Calu3 (cell line): ENCODE measurements at regions not wholly inside any gene's neighbourhood (a gene's known extent, or its start where the extent isn't known, plus 50 kb on each side); places are given as distances from the start of the nearest gene placed in this dataset.
A peak's percentile ranks its signal among the peaks of the same experiment; 100 is the strongest.

ENCODE experiments used
- BruUV-seq: library from RNA; stranded (reverse); fragments of 400-500 nt; replicated peaks from 2 replicates; lab custom pipeline; 2021; lab: Mats Ljungman, UMichigan
- CTCF ChIA-PET: fragments of 300-600 bp; sonication (Branson Sonifier 250); formaldehyde crosslinking; loops from one replicate; lab custom pipeline; 2022; ENCODE audit warnings: antibody characterized with exemption; lab: Charles Lee
- DNase-seq: peaks from one replicate; pipeline ENCODE4 v3.0.0; 2022
- H3K27ac Mint-ChIP-seq: one replicate; pipeline ENCODE4 v1.8.0; 2022; ENCODE audit warnings: mixed read lengths; ENCODE audit not compliant: unreplicated experiment
- H3K27me3 Mint-ChIP-seq: one replicate; pipeline ENCODE4 v1.8.0; 2022; ENCODE audit warnings: mixed read lengths; ENCODE audit not compliant: unreplicated experiment
- H3K36me3 Mint-ChIP-seq: one replicate; pipeline ENCODE4 v1.8.0; 2022; ENCODE audit warnings: mild to moderate bottlenecking, moderate library complexity, mixed read lengths; ENCODE audit not compliant: insufficient read depth, unreplicated experiment
- H3K4me1 Mint-ChIP-seq: one replicate; pipeline ENCODE4 v1.8.0; 2022; ENCODE audit warnings: mild to moderate bottlenecking, low read depth, mixed read lengths; ENCODE audit not compliant: unreplicated experiment
- H3K4me3 Mint-ChIP-seq: one replicate; pipeline ENCODE4 v1.8.0; 2022; ENCODE audit warnings: mild to moderate bottlenecking, low read depth, moderate library complexity, mixed read lengths; ENCODE audit not compliant: unreplicated experiment
- H3K9me3 Mint-ChIP-seq: one replicate; pipeline ENCODE4 v1.8.0; 2022; ENCODE audit warnings: low read depth, mixed read lengths; ENCODE audit not compliant: unreplicated experiment
- intact Hi-C: fragments of 100-400 bp; cut with micrococcal nuclease; formaldehyde crosslinking; loops from one replicate; pipeline ENCODE4 v1.10.0; 2022; ENCODE audit not compliant: unreplicated experiment
- TF ChIP-seq, protein P1 (sequence below): fragments of 200-600 bp; IDR thresholded peaks from one replicate; pipeline ENCODE4 v1.8.0; 2022; ENCODE audit warnings: antibody characterized with exemption; ENCODE audit not compliant: unreplicated experiment

DNA sequence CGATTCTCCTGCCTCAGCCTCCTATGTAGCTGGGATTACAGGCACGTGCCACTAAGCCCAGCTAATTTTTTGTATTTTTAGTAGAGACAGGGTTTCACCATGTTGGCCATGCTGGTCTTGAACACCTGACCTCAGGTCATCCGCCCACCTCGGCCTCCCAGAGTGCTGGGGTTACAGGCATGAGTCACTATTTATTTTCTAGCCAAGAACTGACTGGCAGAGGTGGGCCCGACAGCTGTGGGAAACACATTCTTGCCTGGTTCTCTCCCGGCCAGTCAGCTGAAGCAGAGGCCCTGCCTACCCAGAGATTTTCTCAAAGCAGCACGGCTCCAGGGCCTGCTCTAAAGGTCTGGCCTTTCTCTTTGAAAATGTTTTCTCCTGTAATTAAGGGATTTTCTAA lies 108.0 kb downstream of the KCTD15 start:
- no TSS peak for BruUV-seq
- DNase-seq, result peak; percentile 46
- Mint-ChIP-seq H3K27me3 (peaks cover 62% of the 10 kb centered on the region), H3K27ac (no peak overlapping the region), H3K9me3 (no peaks in the 10 kb centered on the region), H3K4me1 (peaks cover 9% of the 10 kb centered on the region), H3K4me3 (no peak overlapping the region), H3K36me3 (peaks cover 7% of the 10 kb centered on the region)
- intact Hi-C loops, result no loop called here
- TF ChIP-seq, protein P1, sequence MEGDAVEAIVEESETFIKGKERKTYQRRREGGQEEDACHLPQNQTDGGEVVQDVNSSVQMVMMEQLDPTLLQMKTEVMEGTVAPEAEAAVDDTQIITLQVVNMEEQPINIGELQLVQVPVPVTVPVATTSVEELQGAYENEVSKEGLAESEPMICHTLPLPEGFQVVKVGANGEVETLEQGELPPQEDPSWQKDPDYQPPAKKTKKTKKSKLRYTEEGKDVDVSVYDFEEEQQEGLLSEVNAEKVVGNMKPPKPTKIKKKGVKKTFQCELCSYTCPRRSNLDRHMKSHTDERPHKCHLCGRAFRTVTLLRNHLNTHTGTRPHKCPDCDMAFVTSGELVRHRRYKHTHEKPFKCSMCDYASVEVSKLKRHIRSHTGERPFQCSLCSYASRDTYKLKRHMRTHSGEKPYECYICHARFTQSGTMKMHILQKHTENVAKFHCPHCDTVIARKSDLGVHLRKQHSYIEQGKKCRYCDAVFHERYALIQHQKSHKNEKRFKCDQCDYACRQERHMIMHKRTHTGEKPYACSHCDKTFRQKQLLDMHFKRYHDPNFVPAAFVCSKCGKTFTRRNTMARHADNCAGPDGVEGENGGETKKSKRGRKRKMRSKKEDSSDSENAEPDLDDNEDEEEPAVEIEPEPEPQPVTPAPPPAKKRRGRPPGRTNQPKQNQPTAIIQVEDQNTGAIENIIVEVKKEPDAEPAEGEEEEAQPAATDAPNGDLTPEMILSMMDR, result no peak
- CTCF ChIA-PET, result no interaction called here

DNA sequence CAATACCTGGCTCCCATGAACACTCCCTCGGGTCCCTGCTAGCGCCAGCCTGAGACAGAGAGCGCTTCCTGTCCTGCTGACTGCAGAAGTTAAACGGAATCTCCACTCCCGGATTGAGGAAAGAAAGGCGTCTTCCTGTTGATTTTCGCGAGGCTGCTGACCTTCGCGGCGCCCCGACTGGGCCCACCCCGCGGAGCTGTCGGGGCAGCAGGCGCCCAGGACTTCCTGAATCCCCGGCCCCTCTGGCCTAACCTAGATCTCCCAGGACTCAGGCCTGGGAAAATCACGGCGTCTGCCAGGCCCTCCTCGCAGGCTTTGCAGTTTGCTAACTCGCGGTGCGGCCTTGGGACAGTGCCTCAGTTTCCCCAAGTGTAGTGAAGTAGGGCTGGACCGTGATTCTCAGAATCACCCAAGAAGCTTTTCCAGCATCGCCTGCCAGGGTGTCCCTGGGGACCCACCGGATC lies 108.8 kb downstream of the KCTD15 start:
- BruUV-seq, result TSS peak; percentile 86
- CTCF ChIA-PET, result interaction anchor here (0.6 to 1.1 kb wide), 5 partner anchors 111 to 328 kb away, joined by 3 to 4 read pairs (median 3); no protein-coding TSS in a partner anchor
- intact Hi-C loops, result no loop called here
- no peak overlapping the region for H3K27ac Mint-ChIP-seq
- H3K4me1 Mint-ChIP-seq, result peaks cover 9% of the 10 kb centered on the region
- H3K4me3 Mint-ChIP-seq, result peak overlapping the region; percentile 75
- H3K27me3 Mint-ChIP-seq, result peaks cover 58% of the 10 kb centered on the region
- DNase-seq, result peak; percentile 24
- TF ChIP-seq, protein P1, result no peak
- peaks cover 7% of the 10 kb centered on the region for H3K36me3 Mint-ChIP-seq
- no peaks in the 10 kb centered on the region for H3K9me3 Mint-ChIP-seq

DNA sequence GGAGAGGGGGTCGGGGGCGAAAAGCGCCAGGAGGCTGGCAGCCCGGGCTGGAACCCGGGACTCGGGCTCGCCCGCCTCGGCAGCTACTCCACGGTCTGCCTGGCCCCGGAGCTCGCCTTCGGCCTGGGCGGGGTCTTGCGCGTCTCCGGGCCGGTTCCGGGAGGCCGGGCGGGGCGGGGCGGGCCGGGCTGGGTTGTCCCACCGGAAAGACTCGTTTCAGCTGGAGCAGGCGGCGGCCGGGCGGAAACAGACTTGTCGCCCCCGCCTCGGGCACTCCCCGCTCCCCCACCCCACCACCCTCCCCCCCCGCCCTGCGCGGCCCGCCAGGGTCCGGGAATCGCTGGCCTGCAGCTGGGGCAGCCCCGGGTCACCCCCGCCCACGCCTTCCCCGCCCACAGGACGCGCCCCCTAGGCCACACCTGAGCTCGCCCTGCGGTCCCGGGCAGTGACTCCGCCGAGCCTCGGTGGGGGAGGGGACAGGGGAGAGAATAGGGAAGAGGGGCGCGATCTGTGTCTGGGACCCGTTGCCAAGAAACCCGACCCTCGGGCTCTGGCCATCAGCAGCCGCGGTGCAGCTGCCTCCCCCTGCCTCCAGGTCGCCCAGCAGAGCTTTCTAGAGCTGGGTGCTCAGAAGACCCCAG lies 109.4 kb downstream of the KCTD15 start:
- intact Hi-C loops, result no loop called here
- H3K9me3 Mint-ChIP-seq, result no peaks in the 10 kb centered on the region
- H3K27ac Mint-ChIP-seq, result no peak overlapping the region
- CTCF ChIA-PET, result interaction anchor here (0.6 to 1.1 kb wide), 6 partner anchors 109 to 329 kb away, joined by 3 to 4 read pairs (median 3); no protein-coding TSS in a partner anchor
- TF ChIP-seq, protein P1, result no peak
- peak overlapping the region; percentile 75 for H3K4me3 Mint-ChIP-seq
- BruUV-seq, result no TSS peak
- DNase-seq, result peak; percentile 85
- H3K4me1 Mint-ChIP-seq, result peaks cover 9% of the 10 kb centered on the region
- H3K36me3 Mint-ChIP-seq, result peaks cover 7% of the 10 kb centered on the region
- peaks cover 53% of the 10 kb centered on the region for H3K27me3 Mint-ChIP-seq

DNA sequence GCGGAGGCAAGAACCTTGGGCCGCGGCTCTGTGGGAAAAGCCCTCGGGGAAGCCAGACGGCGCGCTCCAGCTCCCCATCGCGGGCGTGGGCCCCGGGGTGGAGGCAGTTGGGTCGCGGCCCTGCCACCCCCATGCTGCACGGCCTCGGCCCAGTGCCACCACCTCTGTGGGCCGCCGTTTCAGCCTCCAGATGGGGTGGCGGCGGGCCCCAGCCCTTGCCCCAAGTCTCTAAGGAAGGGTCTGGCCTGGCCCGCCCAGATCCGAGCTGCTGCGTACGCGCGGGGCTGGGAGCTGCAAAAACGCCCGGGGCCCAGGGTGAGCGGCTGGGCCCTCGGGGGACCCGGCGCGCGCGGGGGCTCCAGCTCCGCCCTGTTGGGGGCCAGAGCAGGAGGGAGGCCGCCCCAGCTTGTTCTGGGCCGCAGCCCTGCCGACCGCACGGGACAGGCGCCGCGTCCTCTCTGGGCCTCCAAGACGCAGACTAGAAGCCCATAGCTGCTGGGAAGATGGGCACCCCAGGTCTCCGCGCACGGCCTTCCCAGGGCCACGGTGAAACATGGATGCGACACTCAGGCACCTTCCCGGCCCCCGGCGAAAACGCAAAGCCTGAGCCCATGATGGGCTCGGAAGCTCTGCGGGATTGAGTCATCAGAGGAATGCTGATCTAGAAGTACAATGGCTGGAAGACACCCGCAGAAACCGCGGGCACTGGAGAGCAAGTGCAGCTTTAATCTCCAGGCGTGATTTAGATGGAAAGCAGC lies 110.1 kb downstream of the KCTD15 start:
- no TSS peak for BruUV-seq
- DNase-seq, result no peak
- Mint-ChIP-seq H3K9me3 (no peaks in the 10 kb centered on the region), H3K4me3 (peak overlapping the region; percentile 75), H3K27ac (no peak overlapping the region), H3K4me1 (peaks cover 9% of the 10 kb centered on the region), H3K36me3 (peaks cover 7% of the 10 kb centered on the region), H3K27me3 (peaks cover 46% of the 10 kb centered on the region)
- CTCF ChIA-PET, result interaction anchor here (0.6 to 1.1 kb wide), 4 partner anchors 40 to 666 kb away, joined by 3 to 5 read pairs (median 4); no protein-coding TSS in a partner anchor
- intact Hi-C loops, result no loop called here
- TF ChIP-seq, protein P1, result no peak
